ENCODE measurements at regions not wholly inside any gene's neighbourhood (a gene's known extent, or its start where the extent isn't known, plus 50 kb on each side); places are given as distances from the start of the nearest gene placed in this dataset.
"Not testable (repeated sequence)": the region's sequence is repeated elsewhere in the genome, so short reads cannot be mapped to it uniquely, and the experiment has no call there.

DNA sequence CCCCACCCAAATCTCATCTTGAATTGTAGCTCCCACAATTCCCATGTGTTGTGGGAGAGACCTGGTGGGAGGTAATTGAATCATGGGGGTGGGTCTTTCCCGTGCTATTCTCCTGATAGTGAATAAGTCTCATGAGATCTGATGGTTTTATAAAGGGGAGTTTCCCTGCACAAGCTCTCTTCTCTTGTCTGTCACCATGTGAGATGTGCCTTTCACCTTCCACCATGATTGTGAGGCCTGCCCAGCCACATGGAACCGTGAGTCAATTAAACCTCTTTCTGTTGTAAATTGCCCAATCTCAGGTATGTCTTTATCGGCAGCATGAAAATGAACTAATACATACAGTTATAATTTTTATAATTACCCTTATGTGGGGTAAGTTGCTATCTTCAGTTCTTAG lies 952.3 kb upstream of the PCDH20 start:
- TF ChIP-seq CHD1, POLR2A (IDR thresholded peaks at IDR 0.05; ENCODE audit: low read depth, low read length): not testable (repeated sequence)
